Colonic mucosa (tissue), 4 donors: ENCODE measurements at regions not wholly inside any gene's neighbourhood (a gene's known extent, or its start where the extent isn't known, plus 50 kb on each side); places are given as distances from the start of the nearest gene placed in this dataset.
"Not testable (repeated sequence)": the region's sequence is repeated elsewhere in the genome, so short reads cannot be mapped to it uniquely, and the experiment has no call there.

Experiments
- DNase-seq: peaks from one replicate; pipeline ENCODE4 v3.0.0-alpha.2; 2020
- H3K27ac ChIP-seq: fragments of 200-600 bp; one replicate; pipeline ENCODE4 v1.8.0; 2021
- H3K27me3 ChIP-seq: fragments of 200-600 bp; one replicate; pipeline ENCODE4 v1.8.0; 2021
- H3K36me3 ChIP-seq: fragments of 200-600 bp; one replicate; pipeline ENCODE4 v1.8.0; 2021
- H3K4me1 ChIP-seq: fragments of 200-600 bp; one replicate; pipeline ENCODE4 v1.8.0; 2021; ENCODE audit warnings: mild to moderate bottlenecking
- H3K4me3 ChIP-seq: fragments of 200-600 bp; one replicate; pipeline ENCODE4 v1.8.0; 2021
- H3K9ac ChIP-seq, 2 donors: one replicate each; pipeline ENCODE4 v1.7.0; 2013; ENCODE audit warnings: control low read depth in 2 of 2, low read depth in 2 of 2, low read length in 2 of 2
- H3K9me3 ChIP-seq: fragments of 200-600 bp; one replicate; pipeline ENCODE4 v1.8.0; 2021
- CTCF ChIP-seq: fragments of 200-600 bp; IDR thresholded peaks from one replicate; pipeline ENCODE4 v1.8.0; 2022; ENCODE audit warnings: antibody characterized with exemption, mild to moderate bottlenecking
- intact Hi-C: fragments of 100-400 bp; cut with DNase I; formaldehyde crosslinking; loops from one replicate; pipeline ENCODE4 v1.14.1; 2022
- donor health status: healthy.
- donor health status: DM: no; HTN: no; CAD: no.
- donor health status: DM: no; HTN: no; CAD: no.

GRCh38 chr13:22939157-22939556 is 241.6 kb upstream of the SGCG start:
- Histone ChIP-seq H3K9me3 (no peaks in the 10 kb centered on the region), H3K4me1 (no peaks in the 10 kb centered on the region), H3K36me3 (no peaks in the 10 kb centered on the region), H3K27me3 (no peaks in the 10 kb centered on the region), H3K9ac (no peak overlapping the region), H3K27ac (no peak overlapping the region), H3K4me3 (no peak overlapping the region)
- intact Hi-C loops = no loop called here
- no peak for TF ChIP-seq CTCF
- DNase-seq = no peak

- Histone ChIP-seq H3K9me3 (no peaks in the 10 kb centered on the region), H3K4me1 (no peaks in the 10 kb centered on the region), H3K9ac (no peak overlapping the region), H3K27ac (no peak overlapping the region), H3K4me3 (no peak overlapping the region), H3K36me3 (no peaks in the 10 kb centered on the region), H3K27me3 (no peaks in the 10 kb centered on the region)
- DNase-seq = no peak
- intact Hi-C loops = no loop called here
- TF ChIP-seq CTCF = no peak
These were observed 240.6 kb upstream of the SGCG start for GRCh38 chr13:22940090-22940710.

GRCh38 chr13:22940736-22941135 is 240.0 kb upstream of the SGCG start:
- DNase-seq = no peak
- Histone ChIP-seq H3K4me3 (no peak overlapping the region), H3K4me1 (no peaks in the 10 kb centered on the region), H3K9ac (no peak overlapping the region), H3K27me3 (no peaks in the 10 kb centered on the region), H3K27ac (no peak overlapping the region), H3K36me3 (no peaks in the 10 kb centered on the region), H3K9me3 (no peaks in the 10 kb centered on the region)
- intact Hi-C loops = no loop called here
- TF ChIP-seq CTCF = no peak

GRCh38 chr13:22941495-22941894 is 239.3 kb upstream of the SGCG start:
- H3K9ac ChIP-seq, H3K4me3 ChIP-seq, H3K27me3 ChIP-seq, H3K9me3 ChIP-seq, intact Hi-C loops, DNase-seq, H3K27ac ChIP-seq, H3K4me1 ChIP-seq, H3K36me3 ChIP-seq: not testable (repeated sequence)

- DNase-seq, intact Hi-C loops, H3K9ac ChIP-seq, H3K27ac ChIP-seq, H3K9me3 ChIP-seq, H3K4me1 ChIP-seq, H3K36me3 ChIP-seq, H3K4me3 ChIP-seq, H3K27me3 ChIP-seq: not testable (repeated sequence)
These were observed 237.9 kb upstream of the SGCG start for GRCh38 chr13:22942831-22943230.

- no peak for DNase-seq
- Histone ChIP-seq H3K4me3 (no peak overlapping the region), H3K36me3 (no peaks in the 10 kb centered on the region), H3K9ac (no peak overlapping the region), H3K9me3 (no peaks in the 10 kb centered on the region), H3K27me3 (no peaks in the 10 kb centered on the region), H3K4me1 (no peaks in the 10 kb centered on the region), H3K27ac (no peak overlapping the region)
- no peak for TF ChIP-seq CTCF
- intact Hi-C loops = no loop called here
These were observed 236.4 kb upstream of the SGCG start for GRCh38 chr13:22944378-22944777.
